HG03378 (cell line): ENCODE measurements at regions not wholly inside any gene's neighbourhood (a gene's known extent, or its start where the extent isn't known, plus 50 kb on each side); places are given as distances from the start of the nearest gene placed in this dataset.

Source experiments
- ATAC-seq: cut with Tn5 transposase; IDR thresholded peaks from one replicate; pipeline ENCODE4 v1.9.1; 2021; ENCODE audit warnings: mild to moderate bottlenecking, moderate library complexity; ENCODE audit not compliant: unreplicated experiment

DNA sequence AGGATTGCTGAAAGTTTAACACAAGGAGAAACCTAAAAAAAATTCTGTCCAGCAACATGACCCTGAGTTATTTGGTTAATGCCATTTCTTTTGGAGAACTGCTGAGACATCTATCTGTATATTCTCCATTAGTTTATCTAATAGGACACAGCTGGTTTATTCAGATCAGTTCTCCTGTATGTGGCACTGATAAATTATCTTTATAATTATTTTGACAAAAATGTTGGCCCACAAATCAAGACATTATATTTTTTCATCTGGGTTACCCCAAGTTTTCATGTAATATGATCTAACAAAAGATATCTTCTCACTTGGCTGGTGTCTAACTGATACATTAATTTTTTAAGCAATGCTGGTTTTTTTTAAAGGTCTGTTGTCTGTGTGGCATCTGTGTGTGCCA lies 231.4 kb downstream of the KLF12 start:
- no peak for ATAC-seq

- no peak for ATAC-seq
These were observed 231.9 kb downstream of the KLF12 start for GRCh38 chr13:73902296-73902695.

- no peak for ATAC-seq
These were observed 232.7 kb downstream of the KLF12 start for GRCh38 chr13:73901324-73902068.

GRCh38 chr13:73900591-73900990 lies 233.6 kb downstream of the KLF12 start:
- ATAC-seq: no peak

DNA sequence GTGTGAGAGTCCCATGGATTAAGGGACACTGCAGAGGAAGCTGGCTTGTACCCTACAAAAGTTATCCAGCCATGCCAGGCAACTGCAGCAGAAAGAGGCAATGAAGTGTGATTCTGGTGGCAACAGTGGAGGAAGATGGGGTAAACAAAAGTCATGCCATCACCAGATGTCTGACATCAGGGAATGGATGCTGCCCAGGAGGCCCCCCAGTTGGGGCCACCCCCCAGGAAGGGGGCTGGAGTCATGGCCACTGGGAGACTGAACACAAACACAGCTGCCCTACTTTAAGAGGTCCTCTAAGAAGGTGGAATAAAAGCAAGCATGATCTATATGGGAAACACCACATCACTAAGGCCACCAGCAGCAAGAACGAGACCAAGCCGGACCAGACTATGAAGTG lies 235.3 kb downstream of the KLF12 start:
- ATAC-seq: no peak

GRCh38 chr13:73898276-73898675 lies 235.9 kb downstream of the KLF12 start:
- no peak for ATAC-seq

GRCh38 chr13:73894995-73895571 lies 239.1 kb downstream of the KLF12 start:
- ATAC-seq: no peak

- no peak for ATAC-seq
These were observed 240.4 kb downstream of the KLF12 start for GRCh38 chr13:73893833-73894232.

DNA sequence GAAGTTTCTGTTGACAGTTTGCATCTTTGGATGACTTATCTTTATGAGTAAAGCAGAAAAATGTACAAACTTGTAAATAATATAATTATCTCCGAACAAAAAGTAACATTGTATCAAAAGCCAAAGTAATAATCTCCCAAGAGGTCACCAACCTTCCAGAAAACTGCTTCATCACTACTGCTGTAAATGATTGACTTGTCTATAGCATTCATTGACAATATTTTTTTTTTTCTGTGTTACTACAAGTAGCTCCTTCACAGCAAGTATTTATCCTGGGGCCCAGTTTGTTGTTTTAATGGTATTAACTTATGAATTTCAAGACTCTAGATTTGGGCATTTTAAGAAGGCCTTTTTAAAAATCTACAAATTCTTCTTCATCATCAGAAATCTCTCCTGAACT lies 242.4 kb downstream of the KLF12 start:
- no peak for ATAC-seq

- no peak for ATAC-seq
These were observed 251.0 kb downstream of the KLF12 start for GRCh38 chr13:73883162-73883561.

DNA sequence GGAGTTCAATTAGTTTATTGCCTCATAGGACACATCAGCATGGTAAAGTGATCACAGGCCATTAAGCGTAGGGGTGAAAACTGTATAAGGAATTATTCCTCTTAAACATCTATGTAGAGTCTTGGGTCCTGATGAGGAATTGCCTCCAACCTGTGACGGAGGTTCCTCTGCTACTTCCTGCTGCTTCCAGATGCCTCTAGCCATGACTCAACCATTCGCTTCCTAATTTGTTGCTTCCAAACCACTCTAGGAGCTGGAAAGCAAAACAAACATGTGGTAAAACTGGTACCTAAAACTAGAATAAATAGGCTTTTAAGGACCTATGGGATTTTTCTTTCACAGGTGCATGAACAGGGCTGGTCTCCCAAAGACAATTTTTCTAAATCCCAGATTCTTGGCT lies 253.8 kb downstream of the KLF12 start:
- no peak for ATAC-seq

- ATAC-seq: no peak
These were observed 254.7 kb downstream of the KLF12 start for GRCh38 chr13:73879346-73880015.

GRCh38 chr13:73877399-73877798 lies 256.8 kb downstream of the KLF12 start:
- no peak for ATAC-seq

DNA sequence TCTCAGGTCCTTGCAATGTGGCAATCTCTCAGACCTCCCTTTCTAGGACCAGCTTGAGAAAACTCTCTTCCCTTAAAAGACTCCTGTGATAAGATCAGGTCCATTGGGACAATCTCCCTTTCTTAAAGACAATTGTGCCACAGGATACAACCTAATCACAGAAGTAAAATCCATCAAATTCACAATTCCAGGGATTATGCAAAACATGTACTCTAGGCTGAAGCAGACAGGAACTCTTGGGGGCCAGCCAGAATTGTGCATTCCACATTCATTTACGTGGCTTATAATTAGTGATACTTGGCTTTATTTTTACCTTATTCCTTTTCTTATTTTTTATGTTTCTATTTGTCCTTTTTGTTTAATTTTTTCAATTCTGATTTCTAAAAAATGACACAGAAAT lies 257.9 kb downstream of the KLF12 start:
- ATAC-seq: no peak

- no peak for ATAC-seq
These were observed 260.0 kb downstream of the KLF12 start for GRCh38 chr13:73873940-73874830.

- ATAC-seq: no peak
These were observed 261.8 kb downstream of the KLF12 start for GRCh38 chr13:73872397-73872796.

DNA sequence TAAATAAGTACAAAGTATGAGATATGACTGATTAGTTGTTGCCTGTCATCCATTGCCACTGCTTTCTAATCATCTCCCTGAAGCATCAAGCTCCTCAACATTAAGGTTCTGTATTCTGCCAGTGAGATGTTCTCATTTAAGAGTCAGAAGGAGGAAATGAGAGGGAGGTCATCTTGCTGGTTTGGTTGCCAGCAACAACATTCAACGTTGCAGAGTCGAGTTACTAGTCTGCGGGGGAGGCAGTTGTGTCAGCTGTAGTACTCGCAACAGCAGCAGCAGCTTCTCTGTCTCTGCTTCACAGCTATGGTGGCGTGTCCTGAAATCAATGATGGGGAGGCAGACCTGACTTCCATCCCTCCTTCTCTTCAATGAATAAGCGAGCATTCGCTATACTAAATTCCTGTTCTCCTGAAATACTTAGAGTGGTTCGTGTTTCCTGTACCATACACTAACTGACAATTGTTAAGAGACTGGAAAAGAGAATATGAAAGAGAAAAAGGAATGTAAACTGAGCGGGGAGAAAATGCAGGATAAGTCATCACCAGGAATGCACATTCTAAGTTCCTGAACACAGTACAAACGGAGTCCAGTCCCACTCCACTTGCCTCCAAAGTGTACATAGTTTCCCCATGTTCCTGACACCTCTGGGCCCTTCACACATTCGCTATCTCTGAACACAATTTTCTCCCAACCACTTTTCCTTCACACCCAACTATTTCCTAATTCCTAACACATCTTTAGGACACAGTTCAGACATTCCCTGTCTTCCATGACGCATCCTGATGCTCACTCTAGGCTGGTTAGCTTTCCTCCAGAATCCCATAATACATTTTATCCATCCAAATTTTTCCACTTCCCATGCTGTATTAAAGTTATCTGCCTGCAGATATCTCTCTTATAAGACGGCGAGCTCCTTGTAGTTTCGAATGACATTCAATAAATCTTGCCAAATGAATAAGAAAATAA lies 263.0 kb downstream of the KLF12 start:
- ATAC-seq: no peak

- no peak for ATAC-seq
These were observed 264.0 kb downstream of the KLF12 start for GRCh38 chr13:73870036-73870741.

DNA sequence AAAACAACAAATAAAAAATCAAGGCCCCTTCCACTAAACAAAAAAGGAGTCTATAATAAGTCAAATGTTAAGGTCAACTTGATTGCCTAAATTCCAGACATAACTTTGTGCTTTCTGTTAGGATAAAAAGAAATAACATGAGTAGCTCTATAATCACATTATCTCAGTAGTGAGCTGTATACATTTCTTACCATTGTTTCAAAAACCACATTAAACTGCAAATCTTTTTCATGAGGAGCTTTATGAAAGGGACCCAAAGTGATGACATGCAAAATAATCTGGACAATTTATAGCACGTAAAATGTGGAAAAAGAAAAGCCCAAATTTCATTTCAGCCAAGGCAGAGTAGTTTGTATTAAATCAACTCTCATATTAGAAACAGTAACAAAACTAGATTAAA lies 269.2 kb downstream of the KLF12 start:
- no peak for ATAC-seq

DNA sequence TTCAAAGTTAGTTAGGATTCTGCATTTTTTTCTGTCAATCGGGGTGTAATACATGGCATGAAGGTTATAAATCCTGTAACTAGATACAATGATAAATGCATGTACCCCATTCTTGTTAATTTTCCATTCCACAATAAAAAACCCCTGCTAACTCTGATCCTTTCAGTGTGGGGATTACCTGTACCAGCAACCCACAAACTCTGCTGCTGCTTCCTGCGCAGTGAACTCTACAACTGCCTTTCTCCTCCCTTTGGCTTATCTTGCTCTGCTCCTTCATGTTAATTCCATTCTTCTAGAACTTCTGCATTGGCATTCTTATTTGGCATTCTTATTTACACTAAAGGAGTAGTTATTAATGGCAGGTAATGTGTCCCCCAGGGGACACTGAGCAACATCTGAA lies 273.1 kb downstream of the KLF12 start:
- no peak for ATAC-seq
